ENCODE measurements at regions not wholly inside any gene's neighbourhood (a gene's known extent, or its start where the extent isn't known, plus 50 kb on each side); places are given as distances from the start of the nearest gene placed in this dataset.

DNA sequence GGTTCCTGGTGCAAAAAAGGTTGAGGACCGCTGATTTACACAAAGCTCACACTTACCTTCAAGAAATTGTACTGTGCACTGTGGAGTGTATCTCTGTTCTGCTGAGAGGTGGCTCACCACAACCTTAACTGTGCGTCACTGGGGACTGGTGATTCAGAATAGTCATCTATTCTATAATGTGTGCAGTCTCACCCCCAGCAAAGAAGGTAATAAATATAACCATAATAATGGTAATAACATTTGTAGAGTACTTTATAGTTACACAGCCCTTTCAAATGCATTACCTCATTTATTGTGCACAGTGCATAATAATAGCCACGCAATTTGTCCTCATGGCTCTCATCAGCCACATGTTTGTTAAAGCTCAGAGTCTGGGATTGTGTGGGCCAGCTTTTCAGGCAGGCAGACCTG is 59.4 kb upstream of the DUSP10 start:
- no peak for DNase-seq
- Histone ChIP-seq H2AFZ (ENCODE audit: low read length) (no peak overlapping the region), H3K9me3 (replicated peaks; ENCODE audit: insufficient read depth, low read length) (no peaks in the 10 kb centered on the region), H3K4me2 (ENCODE audit: low read depth, low read length) (no peak overlapping the region), H3K4me3 (ENCODE audit: low read length) (no peak overlapping the region), H3K9ac (ENCODE audit: low read length) (no peak overlapping the region), H3K9me2 (replicated peaks; ENCODE audit: insufficient read depth, low read length) (no peaks in the 10 kb centered on the region), H3K36me3 (replicated peaks; ENCODE audit: insufficient read depth, low read length) (no peaks in the 10 kb centered on the region), H3K27me3 (replicated peaks; ENCODE audit: insufficient read depth, low read length) (no peaks in the 10 kb centered on the region), H3K4me1 (ENCODE audit: low read length) (peaks cover 2% of the 10 kb centered on the region), H3K79me2 (ENCODE audit: low read length) (no peaks in the 10 kb centered on the region), H3F3A (ENCODE audit: insufficient read depth, low read length) (no peaks in the 10 kb centered on the region), H4K20me1 (ENCODE audit: insufficient read depth, low read length) (no peaks in the 10 kb centered on the region), H3K27ac (ENCODE audit: low read length) (no peak overlapping the region)
- TF ChIP-seq EZH2phosphoT487 (IDR thresholded peaks at IDR 0.05; ENCODE audit: low read length): no peak
- no peak for TF ChIP-seq EZH2 (optimal IDR thresholded peaks at IDR 0.05; ENCODE audit: low read depth, low read length)
- TF ChIP-seq, protein P1, sequence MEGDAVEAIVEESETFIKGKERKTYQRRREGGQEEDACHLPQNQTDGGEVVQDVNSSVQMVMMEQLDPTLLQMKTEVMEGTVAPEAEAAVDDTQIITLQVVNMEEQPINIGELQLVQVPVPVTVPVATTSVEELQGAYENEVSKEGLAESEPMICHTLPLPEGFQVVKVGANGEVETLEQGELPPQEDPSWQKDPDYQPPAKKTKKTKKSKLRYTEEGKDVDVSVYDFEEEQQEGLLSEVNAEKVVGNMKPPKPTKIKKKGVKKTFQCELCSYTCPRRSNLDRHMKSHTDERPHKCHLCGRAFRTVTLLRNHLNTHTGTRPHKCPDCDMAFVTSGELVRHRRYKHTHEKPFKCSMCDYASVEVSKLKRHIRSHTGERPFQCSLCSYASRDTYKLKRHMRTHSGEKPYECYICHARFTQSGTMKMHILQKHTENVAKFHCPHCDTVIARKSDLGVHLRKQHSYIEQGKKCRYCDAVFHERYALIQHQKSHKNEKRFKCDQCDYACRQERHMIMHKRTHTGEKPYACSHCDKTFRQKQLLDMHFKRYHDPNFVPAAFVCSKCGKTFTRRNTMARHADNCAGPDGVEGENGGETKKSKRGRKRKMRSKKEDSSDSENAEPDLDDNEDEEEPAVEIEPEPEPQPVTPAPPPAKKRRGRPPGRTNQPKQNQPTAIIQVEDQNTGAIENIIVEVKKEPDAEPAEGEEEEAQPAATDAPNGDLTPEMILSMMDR (IDR thresholded peaks at IDR 0.05; ENCODE audit: low read length): no peak

DNA sequence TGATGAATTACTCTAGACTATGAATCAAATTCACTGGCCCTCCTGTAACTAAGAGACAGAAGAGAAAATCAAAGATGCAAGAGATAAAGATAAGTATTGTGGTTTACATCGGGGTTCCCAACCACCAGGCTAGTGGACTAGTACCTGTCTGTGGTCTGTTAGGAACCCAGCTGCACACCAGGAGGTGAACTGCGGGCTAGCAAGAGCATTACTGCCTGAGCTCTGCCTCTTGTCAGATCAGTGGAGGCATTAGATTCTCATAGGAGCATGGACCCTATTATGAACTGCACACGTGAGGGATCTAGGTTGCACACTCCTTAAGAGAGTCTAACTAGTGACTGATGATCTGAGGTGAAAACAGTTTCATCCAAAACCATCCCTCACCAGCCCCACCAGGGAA is 58.9 kb upstream of the DUSP10 start:
- no peak overlapping the region for H3K9ac ChIP-seq (ENCODE audit: low read length)
- no peak overlapping the region for H3K4me2 ChIP-seq (ENCODE audit: low read depth, low read length)
- no peak overlapping the region for H2AFZ ChIP-seq (ENCODE audit: low read length)
- no peaks in the 10 kb centered on the region for H3F3A ChIP-seq (ENCODE audit: insufficient read depth, low read length)
- H3K79me2 ChIP-seq (ENCODE audit: low read length): no peaks in the 10 kb centered on the region
- H3K9me3 ChIP-seq (replicated peaks; ENCODE audit: insufficient read depth, low read length): no peaks in the 10 kb centered on the region
- peak; percentile 26 for DNase-seq
- no peak overlapping the region for H3K4me3 ChIP-seq (ENCODE audit: low read length)
- no peaks in the 10 kb centered on the region; the same call in 1 of the 2 replicates for H3K4me1 ChIP-seq (ENCODE audit: low read length)
- no peak overlapping the region for H3K27ac ChIP-seq (ENCODE audit: low read length)
- H4K20me1 ChIP-seq (ENCODE audit: insufficient read depth, low read length): no peaks in the 10 kb centered on the region
- H3K9me2 ChIP-seq (replicated peaks; ENCODE audit: insufficient read depth, low read length): no peaks in the 10 kb centered on the region
- TF ChIP-seq EZH2 (optimal IDR thresholded peaks at IDR 0.05; ENCODE audit: low read depth, low read length) (no peak), EZH2phosphoT487 (IDR thresholded peaks at IDR 0.05; ENCODE audit: low read length) (no peak)
- TF ChIP-seq, protein P1 (IDR thresholded peaks at IDR 0.05; ENCODE audit: low read length): no peak
- H3K36me3 ChIP-seq (replicated peaks; ENCODE audit: insufficient read depth, low read length): no peaks in the 10 kb centered on the region
- H3K27me3 ChIP-seq (replicated peaks; ENCODE audit: insufficient read depth, low read length): no peaks in the 10 kb centered on the region

DNA sequence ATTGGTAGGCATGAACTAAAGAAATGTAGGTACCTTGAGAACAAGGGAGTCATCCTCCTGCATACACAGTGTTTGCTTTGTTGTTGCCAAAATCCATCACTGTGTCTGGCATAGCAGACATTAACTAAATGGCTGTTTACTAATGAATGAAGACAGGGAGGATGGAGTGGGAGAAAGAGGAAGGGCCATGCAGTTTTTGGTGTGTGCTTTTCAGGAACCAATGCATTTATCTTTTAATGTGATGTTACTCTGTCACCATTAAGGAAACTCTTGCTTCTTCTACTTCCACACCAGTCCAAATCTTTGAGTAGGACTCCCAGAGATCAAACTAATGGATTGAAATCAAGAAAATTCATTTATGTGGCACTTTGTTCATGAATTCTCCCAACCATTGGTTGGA is 55.6 kb upstream of the DUSP10 start:
- Histone ChIP-seq H4K20me1 (ENCODE audit: insufficient read depth, low read length) (no peaks in the 10 kb centered on the region), H3K4me1 (ENCODE audit: low read length) (peaks cover 23% of the 10 kb centered on the region), H3K9ac (ENCODE audit: low read length) (no peak overlapping the region), H3K27ac (ENCODE audit: low read length) (no peak overlapping the region), H3K4me3 (ENCODE audit: low read length) (no peak overlapping the region), H3K9me2 (replicated peaks; ENCODE audit: insufficient read depth, low read length) (no peaks in the 10 kb centered on the region), H3K9me3 (replicated peaks; ENCODE audit: insufficient read depth, low read length) (no peaks in the 10 kb centered on the region), H3K27me3 (replicated peaks; ENCODE audit: insufficient read depth, low read length) (no peaks in the 10 kb centered on the region), H3K36me3 (replicated peaks; ENCODE audit: insufficient read depth, low read length) (no peaks in the 10 kb centered on the region), H3K79me2 (ENCODE audit: low read length) (no peaks in the 10 kb centered on the region), H3K4me2 (ENCODE audit: low read depth, low read length) (no peak overlapping the region), H2AFZ (ENCODE audit: low read length) (no peak overlapping the region), H3F3A (ENCODE audit: insufficient read depth, low read length) (peaks cover 9% of the 10 kb centered on the region; the same call in 1 of the 2 replicates)
- no peak for TF ChIP-seq EZH2 (optimal IDR thresholded peaks at IDR 0.05; ENCODE audit: low read depth, low read length)
- TF ChIP-seq, protein P1 (IDR thresholded peaks at IDR 0.05; ENCODE audit: low read length): no peak
- TF ChIP-seq EZH2phosphoT487 (IDR thresholded peaks at IDR 0.05; ENCODE audit: low read length): no peak
- no peak for DNase-seq
